ENCODE measurements at regions not wholly inside any gene's neighbourhood (a gene's known extent, or its start where the extent isn't known, plus 50 kb on each side); places are given as distances from the start of the nearest gene placed in this dataset.
A peak's percentile ranks its signal among the peaks of the same experiment; 100 is the strongest.

DNA sequence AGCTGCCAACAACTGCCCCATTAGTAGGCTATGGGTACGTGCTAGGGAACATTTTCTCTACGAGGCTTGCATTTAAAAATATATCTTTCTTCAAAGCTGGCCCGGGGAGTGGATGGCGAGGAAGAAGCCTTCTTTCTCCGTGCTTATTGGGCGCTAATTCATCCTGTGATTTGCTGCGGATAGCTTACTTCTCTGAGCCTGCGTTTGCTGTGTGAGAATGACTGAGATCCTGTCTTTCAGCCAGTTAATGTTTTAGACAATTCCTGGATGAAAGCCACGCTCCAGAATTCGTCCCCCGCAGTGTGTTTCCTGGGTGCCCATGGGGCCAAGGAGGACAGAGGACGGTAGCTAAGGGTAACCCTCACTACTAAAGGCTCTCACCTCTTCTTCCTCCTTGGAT lies 57.8 kb upstream of the TARBP1 start:
- H3K27ac ChIP-seq, result peak overlapping the region; percentile 88 to 99 (median 96)
- no peak overlapping the region for H3K4me3 ChIP-seq
- H3K9me3 ChIP-seq, result no peaks in the 10 kb centered on the region
- H3K4me1 ChIP-seq, result peaks cover 0 to 100% (median 99%) of the 10 kb centered on the region in 4 donors
- intact Hi-C loops (cut with DNase I), result no loop called here
- no peaks in the 10 kb centered on the region for H3K27me3 ChIP-seq
- 83 to 85% methylated on average over 12 of the region's 12 CpGs for whole genome bisulfite sequencing, 2 donors
- no peaks in the 10 kb centered on the region for H3K36me3 ChIP-seq
- TF ChIP-seq EP300 (IDR thresholded peaks at IDR 0.05) (no peak), POLR2A (IDR thresholded peaks at IDR 0.05) (no peak)
- DNase-seq, result peak; percentile 61

DNA sequence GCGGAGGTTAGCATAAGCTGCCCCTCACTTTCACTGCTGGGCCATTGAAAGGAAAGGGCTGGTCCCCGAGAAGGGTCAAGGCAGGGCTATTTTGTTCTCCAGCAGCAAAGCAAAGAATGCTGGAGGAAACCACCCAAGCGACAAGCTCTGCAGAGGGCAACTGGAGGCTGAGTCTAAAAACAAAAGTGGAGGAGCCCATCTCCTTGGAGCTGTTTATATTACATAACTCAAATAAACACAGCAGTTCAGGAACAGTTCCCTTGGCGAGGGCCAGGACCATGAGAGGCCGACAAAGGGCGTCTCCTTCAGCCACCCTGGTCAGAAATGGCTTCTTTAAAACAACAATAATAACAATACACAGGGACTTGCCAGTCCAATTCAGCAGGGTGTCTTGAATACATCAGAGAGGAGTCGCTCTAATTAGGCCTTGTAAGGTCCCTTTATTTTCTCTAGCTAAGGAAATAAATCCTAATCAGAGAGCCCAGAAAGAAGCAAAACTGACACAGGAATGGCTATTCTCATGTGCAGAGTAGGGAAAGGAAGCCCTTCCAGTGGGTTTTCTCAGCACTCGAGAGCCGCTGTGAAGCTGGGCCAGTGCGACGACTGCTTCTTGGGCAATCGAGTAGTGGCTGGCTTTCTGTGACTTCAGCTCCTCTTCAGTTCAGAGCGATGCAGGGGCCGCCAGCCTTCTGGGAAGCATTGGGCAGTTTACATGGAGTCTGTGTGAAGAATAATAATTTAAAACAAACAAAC lies 57.0 kb upstream of the TARBP1 start:
- TF ChIP-seq EP300 (IDR thresholded peaks at IDR 0.05) (peak; percentile 75 to 90 (median 78)), POLR2AphosphoS5 (IDR thresholded peaks at IDR 0.05) (peak; percentile 70 to 91 (median 80)), POLR2A (IDR thresholded peaks at IDR 0.05) (no peak)
- no peak overlapping the region for H3K4me3 ChIP-seq
- 64 to 69% methylated on average over 14 of the region's 14 CpGs for WGBS, 2 donors
- H3K27ac ChIP-seq, result peak overlapping the region; percentile 88 to 99 (median 96)
- no peaks in the 10 kb centered on the region for H3K27me3 ChIP-seq
- DNase-seq, result peak; percentile 93
- peaks cover 0 to 100% (median 99%) of the 10 kb centered on the region in 4 donors for H3K4me1 ChIP-seq
- intact Hi-C loops (cut with DNase I), result loop anchor here (2.0 kb wide), 1 partner anchor 187 kb away; no protein-coding TSS in a partner anchor
- H3K9me3 ChIP-seq, result no peaks in the 10 kb centered on the region
- H3K36me3 ChIP-seq, result no peaks in the 10 kb centered on the region

GRCh38 chr1:234535218-234535617 lies 56.2 kb upstream of the TARBP1 start:
- no peak for TF ChIP-seq CTCF (IDR thresholded peaks at IDR 0.05)
- no peak for TF ChIP-seq POLR2A (IDR thresholded peaks at IDR 0.05)
- TF ChIP-seq POLR2AphosphoS5 (IDR thresholded peaks at IDR 0.05), result no peak
- TF ChIP-seq EP300 (IDR thresholded peaks at IDR 0.05), result no peak
- Histone ChIP-seq H3K36me3 (no peaks in the 10 kb centered on the region), H3K27me3 (no peaks in the 10 kb centered on the region), H3K4me1 (peaks cover 0 to 100% (median 99%) of the 10 kb centered on the region in 4 donors), H3K4me3 (no peak overlapping the region), H3K27ac (peak overlapping the region; percentile 88 to 99 (median 96)), H3K9me3 (no peaks in the 10 kb centered on the region)
- WGBS, 2 donors, result 80% methylated on average over 7 of the region's 7 CpGs
- intact Hi-C loops (cut with DNase I), result loop anchor here (2.0 kb wide), 1 partner anchor 188 kb away; no protein-coding TSS in a partner anchor
- DNase-seq, result peak; percentile 57

DNA sequence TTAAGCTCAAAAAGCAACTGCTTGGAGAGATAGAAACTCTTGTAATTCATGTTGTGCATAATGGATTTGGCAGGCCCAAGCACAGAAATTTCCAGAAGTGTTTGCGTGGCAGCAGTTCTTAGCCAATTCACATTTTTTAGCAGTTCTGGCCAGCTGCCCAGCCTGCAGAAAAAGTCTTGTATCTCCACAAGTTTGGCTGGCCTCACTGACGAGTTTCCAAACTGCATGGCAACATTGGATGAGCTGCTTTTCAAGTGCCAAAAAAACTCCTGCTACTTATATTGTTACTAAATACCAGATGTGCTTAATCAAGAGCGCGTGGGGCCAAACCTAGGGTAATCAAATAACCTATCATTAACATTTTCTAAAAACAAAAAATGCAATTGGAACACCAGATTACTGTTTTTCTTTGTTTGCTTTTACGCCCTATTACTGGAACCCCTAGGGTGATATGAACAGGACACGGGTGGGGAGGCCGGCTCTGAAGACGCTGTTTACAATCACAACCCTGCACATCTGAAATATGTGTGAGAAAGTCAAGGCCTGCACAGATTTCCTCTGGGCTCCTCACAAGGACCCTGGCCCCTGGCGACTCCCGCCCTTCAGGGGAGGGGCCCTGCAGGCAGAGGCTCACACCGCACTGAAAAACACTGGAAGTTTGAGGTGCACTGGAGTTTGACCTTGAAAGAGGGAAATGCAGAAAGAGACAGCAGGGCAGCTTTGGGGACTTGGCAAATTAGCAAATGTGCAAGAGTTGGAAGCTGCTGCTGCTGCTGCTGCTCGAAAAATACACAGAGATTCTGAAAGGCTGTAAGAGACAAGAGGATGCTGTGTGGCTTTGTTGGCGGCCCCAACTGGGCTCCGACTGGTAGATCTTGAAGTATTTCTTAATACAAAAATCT lies 55.2 kb upstream of the TARBP1 start:
- Histone ChIP-seq H3K4me3 (no peak overlapping the region), H3K4me1 (peaks cover 0 to 98% (median 98%) of the 10 kb centered on the region in 4 donors), H3K36me3 (no peaks in the 10 kb centered on the region), H3K27ac (peak overlapping the region; percentile 88 to 99 (median 96)), H3K9me3 (no peaks in the 10 kb centered on the region), H3K27me3 (no peaks in the 10 kb centered on the region)
- intact Hi-C loops (cut with DNase I), result loop anchor here (2.0 to 5.0 kb wide), 2 partner anchors 73 to 189 kb away; no protein-coding TSS in a partner anchor
- DNase-seq, result peak; percentile 99
- 46 to 58% methylated on average over 14 of the region's 14 CpGs for WGBS, 2 donors
- peak; percentile 36 to 81 (median 60) for TF ChIP-seq EP300 (IDR thresholded peaks at IDR 0.05)
- TF ChIP-seq POLR2A (IDR thresholded peaks at IDR 0.05), result no peak
- TF ChIP-seq CTCF (IDR thresholded peaks at IDR 0.05), result no peak
- peak; percentile 57 to 89 (median 85) for TF ChIP-seq POLR2AphosphoS5 (IDR thresholded peaks at IDR 0.05)

- TF ChIP-seq CTCF (IDR thresholded peaks at IDR 0.05) (no peak), POLR2AphosphoS5 (IDR thresholded peaks at IDR 0.05) (peak; percentile 61 to 80 (median 74)), POLR2A (IDR thresholded peaks at IDR 0.05) (peak in 1 of 2 donors; percentile 17), EP300 (IDR thresholded peaks at IDR 0.05) (peak in 2 of 4 donors; percentile 48 to 49)
- DNase-seq, result peak; percentile 94
These were observed 54.3 kb upstream of the TARBP1 start for GRCh38 chr1:234533034-234533891.

More at GRCh38 chr1:234533034-234533891, 54.3 kb upstream of the TARBP1 start:
- H3K4me1 ChIP-seq, result peaks cover 0 to 98% (median 95%) of the 10 kb centered on the region in 4 donors
- 74 to 84% methylated on average over 12 of the region's 12 CpGs for WGBS, 2 donors
- intact Hi-C loops (cut with DNase I), result loop anchor here (5.0 kb wide), 1 partner anchor 74 kb away; no protein-coding TSS in a partner anchor
- no peak overlapping the region for H3K4me3 ChIP-seq
- no peaks in the 10 kb centered on the region for H3K9me3 ChIP-seq
- no peaks in the 10 kb centered on the region for H3K36me3 ChIP-seq
- no peaks in the 10 kb centered on the region for H3K27me3 ChIP-seq
- H3K27ac ChIP-seq, result peak overlapping the region; percentile 88 to 99 (median 96)
